ENCODE measurements at regions not wholly inside any gene's neighbourhood (a gene's known extent, or its start where the extent isn't known, plus 50 kb on each side); places are given as distances from the start of the nearest gene placed in this dataset.

- Histone ChIP-seq H3K27me3 (no peaks in the 10 kb centered on the region), H3K9me3 (no peaks in the 10 kb centered on the region), H3K4me3 (no peak overlapping the region), H3K27ac (no peak overlapping the region), H3K36me3 (no peaks in the 10 kb centered on the region), H3K4me1 (peaks cover 8% of the 10 kb centered on the region)
- TF ChIP-seq POLR2AphosphoS5 (IDR thresholded peaks at IDR 0.05; ENCODE audit: insufficient read depth in 1 of 2, low read depth in 1 of 2), result no peak
- no peak for TF ChIP-seq POLR2A (IDR thresholded peaks at IDR 0.05)
- TF ChIP-seq CTCF (IDR thresholded peaks at IDR 0.05), result no peak
- no peak for DNase-seq (ENCODE audit: extremely low spot score in 2 of 2)
- intact Hi-C loops (cut with DNase I), result no loop called here
Measured at GRCh38 chr9:87278971-87279733, 218.5 kb upstream of the DAPK1 start.

DNA sequence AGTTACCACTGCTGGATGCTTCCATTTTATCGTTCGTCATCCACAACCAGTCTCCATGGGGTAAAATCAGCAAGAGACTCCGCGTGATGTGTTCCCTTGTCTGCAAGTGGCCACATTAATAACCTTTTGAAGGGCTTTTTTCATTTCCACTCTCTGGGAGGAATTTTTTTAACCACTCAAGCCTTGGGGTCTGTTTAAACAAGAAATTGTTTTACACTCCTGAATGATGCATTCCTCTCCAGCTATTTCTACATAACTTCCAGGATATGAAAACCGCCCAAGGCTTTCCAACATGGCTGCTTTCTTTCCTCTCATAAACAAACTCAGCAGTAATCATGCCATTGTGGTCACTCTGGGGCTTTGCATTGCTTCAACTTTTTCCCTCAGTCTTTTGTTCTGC is 217.2 kb upstream of the DAPK1 start:
- TF ChIP-seq POLR2A (IDR thresholded peaks at IDR 0.05) (no peak), POLR2AphosphoS5 (IDR thresholded peaks at IDR 0.05; ENCODE audit: insufficient read depth in 1 of 2, low read depth in 1 of 2) (no peak), CTCF (IDR thresholded peaks at IDR 0.05) (no peak)
- peaks cover 8% of the 10 kb centered on the region for H3K4me1 ChIP-seq
- intact Hi-C loops (cut with DNase I), result no loop called here
- H3K27ac ChIP-seq, result no peak overlapping the region
- H3K27me3 ChIP-seq, result no peaks in the 10 kb centered on the region
- H3K4me3 ChIP-seq, result no peak overlapping the region
- H3K9me3 ChIP-seq, result no peaks in the 10 kb centered on the region
- no peak for DNase-seq (ENCODE audit: extremely low spot score in 2 of 2)
- H3K36me3 ChIP-seq, result no peaks in the 10 kb centered on the region

DNA sequence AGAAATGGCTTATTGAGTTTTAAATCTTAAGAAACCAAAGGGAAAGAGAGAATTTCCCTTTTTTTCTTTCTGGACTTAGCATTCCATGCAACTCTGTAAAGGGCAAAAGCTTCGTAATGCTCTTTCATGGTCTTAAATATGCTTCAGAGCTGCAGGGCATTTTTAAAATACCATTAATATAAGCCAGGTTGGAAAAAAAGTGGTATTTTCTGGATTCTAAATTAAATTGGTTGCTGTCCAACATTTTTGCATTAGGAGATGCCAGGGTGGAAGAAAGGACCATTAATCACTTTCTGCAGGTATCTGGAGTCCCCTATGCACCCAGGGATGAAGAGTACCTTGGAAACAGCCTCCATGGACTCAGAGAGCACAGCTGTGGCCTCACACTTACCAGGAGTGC is 215.1 kb upstream of the DAPK1 start:
- no peaks in the 10 kb centered on the region for H3K27me3 ChIP-seq
- DNase-seq (ENCODE audit: extremely low spot score in 2 of 2), result no peak
- no peak for TF ChIP-seq POLR2AphosphoS5 (IDR thresholded peaks at IDR 0.05; ENCODE audit: insufficient read depth in 1 of 2, low read depth in 1 of 2)
- no peak for TF ChIP-seq CTCF (IDR thresholded peaks at IDR 0.05)
- TF ChIP-seq POLR2A (IDR thresholded peaks at IDR 0.05), result no peak
- H3K4me3 ChIP-seq, result no peak overlapping the region
- no peaks in the 10 kb centered on the region for H3K36me3 ChIP-seq
- intact Hi-C loops (cut with DNase I), result no loop called here
- no peaks in the 10 kb centered on the region for H3K9me3 ChIP-seq
- no peak overlapping the region for H3K27ac ChIP-seq
- no peaks in the 10 kb centered on the region for H3K4me1 ChIP-seq

DNA sequence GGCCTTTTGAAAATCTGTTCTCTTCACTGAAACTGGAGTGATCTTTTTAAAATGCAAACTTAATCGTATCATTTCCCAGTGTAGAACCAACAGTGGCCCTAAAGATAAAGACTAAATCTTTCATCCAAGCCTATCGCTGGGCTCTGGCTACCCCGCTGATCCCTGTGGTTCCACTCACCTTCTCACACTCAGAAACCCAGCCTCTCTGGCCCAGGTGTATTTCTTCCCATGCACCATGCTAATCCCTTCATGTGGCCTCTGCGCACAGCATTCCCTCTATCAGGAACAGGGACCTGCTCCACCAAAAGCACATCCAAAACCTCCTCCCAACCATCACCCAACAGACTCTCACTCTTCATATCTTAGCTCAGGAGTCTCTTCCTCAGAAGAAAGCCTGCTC is 214.1 kb upstream of the DAPK1 start:
- no peaks in the 10 kb centered on the region for H3K9me3 ChIP-seq
- no peak overlapping the region for H3K4me3 ChIP-seq
- no peak for TF ChIP-seq CTCF (IDR thresholded peaks at IDR 0.05)
- TF ChIP-seq POLR2A (IDR thresholded peaks at IDR 0.05), result no peak
- TF ChIP-seq POLR2AphosphoS5 (IDR thresholded peaks at IDR 0.05; ENCODE audit: insufficient read depth in 1 of 2, low read depth in 1 of 2), result no peak
- H3K27me3 ChIP-seq, result no peaks in the 10 kb centered on the region
- DNase-seq (ENCODE audit: extremely low spot score in 2 of 2), result no peak
- H3K4me1 ChIP-seq, result no peaks in the 10 kb centered on the region
- no peaks in the 10 kb centered on the region for H3K36me3 ChIP-seq
- no peak overlapping the region for H3K27ac ChIP-seq
- intact Hi-C loops (cut with DNase I), result no loop called here

DNA sequence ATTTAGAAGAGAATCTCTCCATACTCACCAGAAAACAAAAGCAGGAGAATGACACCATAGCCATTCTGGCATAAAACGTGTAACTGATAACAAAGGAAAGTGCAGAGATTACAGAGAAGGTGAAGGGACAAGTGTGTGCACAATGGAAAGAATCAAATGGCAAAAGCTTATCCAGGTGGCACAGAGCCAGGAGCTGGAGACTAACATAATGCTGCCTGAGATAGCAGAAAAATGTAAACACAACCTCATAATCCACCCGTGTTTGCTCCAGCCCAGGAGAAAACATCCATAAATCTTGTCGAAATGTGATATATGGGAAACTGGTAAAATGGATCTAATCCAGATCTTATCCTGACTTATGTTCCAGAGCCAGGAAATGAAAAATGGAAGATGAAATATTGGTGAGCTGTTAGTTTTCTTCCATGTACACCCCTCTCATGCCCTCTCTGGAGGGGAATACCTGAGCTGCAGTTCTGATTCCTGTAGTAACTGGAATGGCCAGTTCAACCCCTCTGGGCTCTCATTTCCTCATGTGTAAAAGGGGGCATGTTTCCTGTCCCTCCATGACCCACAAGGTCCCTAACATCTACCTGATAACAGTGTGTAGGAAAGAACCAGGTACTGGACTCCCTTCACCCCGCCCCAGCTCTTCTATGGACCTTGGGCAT is 212.3 kb upstream of the DAPK1 start:
- no peak for DNase-seq (ENCODE audit: extremely low spot score in 2 of 2)
- H3K27me3 ChIP-seq, result no peaks in the 10 kb centered on the region
- H3K4me1 ChIP-seq, result no peaks in the 10 kb centered on the region
- TF ChIP-seq CTCF (IDR thresholded peaks at IDR 0.05) (no peak), POLR2AphosphoS5 (IDR thresholded peaks at IDR 0.05; ENCODE audit: insufficient read depth in 1 of 2, low read depth in 1 of 2) (no peak), POLR2A (IDR thresholded peaks at IDR 0.05) (no peak)
- no peaks in the 10 kb centered on the region for H3K9me3 ChIP-seq
- intact Hi-C loops (cut with DNase I), result no loop called here
- no peak overlapping the region for H3K27ac ChIP-seq
- H3K4me3 ChIP-seq, result no peak overlapping the region
- H3K36me3 ChIP-seq, result no peaks in the 10 kb centered on the region

Measured in vagina (tissue), 2 donors.